HG03520 (cell line): ENCODE measurements at regions not wholly inside any gene's neighbourhood (a gene's known extent, or its start where the extent isn't known, plus 50 kb on each side); places are given as distances from the start of the nearest gene placed in this dataset.
"Not testable (repeated sequence)": the region's sequence is repeated elsewhere in the genome, so short reads cannot be mapped to it uniquely, and the experiment has no call there.

Experiments
- ATAC-seq: cut with Tn5 transposase; IDR thresholded peaks from one replicate; pipeline ENCODE4 v1.9.1; 2021; ENCODE audit warnings: mild to moderate bottlenecking, moderate library complexity; ENCODE audit not compliant: unreplicated experiment

DNA sequence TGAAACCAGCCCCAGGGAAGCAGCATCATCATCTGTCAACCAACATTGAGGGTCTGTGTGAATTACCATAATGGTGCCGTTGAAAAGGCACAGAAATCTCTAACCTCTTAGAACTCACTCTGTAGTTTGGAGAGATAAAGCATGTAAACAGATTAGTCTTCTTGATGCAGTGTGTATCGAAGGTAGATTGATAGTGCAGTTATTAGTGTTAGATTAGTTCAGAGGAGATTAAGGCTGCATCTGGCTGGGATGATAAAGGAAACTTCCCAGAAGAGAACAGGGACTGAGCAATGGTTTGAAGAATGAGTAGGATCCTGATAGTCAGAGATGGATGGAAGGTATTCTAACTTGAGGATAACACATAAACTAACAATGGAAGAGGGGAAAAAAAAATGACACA, 651.5 kb downstream of the TLE1 start:
- ATAC-seq = no peak

DNA sequence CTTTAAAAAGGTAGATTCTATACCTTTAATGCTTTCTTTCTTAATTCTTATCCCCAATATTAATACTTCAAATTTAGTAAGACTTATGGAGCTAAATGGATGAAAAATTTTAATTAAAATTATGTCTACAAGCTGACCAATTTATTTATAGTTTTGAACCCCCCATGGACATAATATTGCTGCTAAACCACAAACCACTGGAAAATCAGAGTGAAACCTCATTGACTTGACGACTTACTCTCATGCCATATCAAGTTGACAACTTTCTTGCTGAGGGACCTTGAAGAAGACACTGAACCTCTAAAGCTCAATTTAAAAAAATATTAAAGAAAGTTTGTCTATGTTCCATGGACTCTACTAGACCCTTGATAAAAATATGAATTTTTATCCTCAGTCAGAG, 653.7 kb downstream of the TLE1 start:
- no peak for ATAC-seq

DNA sequence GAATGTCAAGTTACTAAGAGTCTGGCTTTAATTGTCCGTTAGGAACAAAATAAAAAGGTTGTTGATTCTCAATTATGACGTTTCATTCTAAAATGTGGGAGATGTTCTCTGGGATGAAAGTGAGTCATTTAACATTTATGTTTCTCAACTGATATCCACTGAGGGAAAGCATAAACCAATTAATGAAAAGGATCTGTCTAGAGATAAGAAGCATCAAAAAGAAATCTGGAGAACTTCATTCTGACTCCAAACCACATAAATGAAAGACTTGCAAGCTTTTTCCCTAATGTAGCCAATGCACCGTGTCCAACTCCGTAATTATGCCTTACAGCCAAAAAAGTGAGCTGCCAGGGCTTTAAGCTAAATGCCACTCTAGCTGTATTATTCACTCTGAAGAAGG, 654.2 kb downstream of the TLE1 start:
- no peak for ATAC-seq

DNA sequence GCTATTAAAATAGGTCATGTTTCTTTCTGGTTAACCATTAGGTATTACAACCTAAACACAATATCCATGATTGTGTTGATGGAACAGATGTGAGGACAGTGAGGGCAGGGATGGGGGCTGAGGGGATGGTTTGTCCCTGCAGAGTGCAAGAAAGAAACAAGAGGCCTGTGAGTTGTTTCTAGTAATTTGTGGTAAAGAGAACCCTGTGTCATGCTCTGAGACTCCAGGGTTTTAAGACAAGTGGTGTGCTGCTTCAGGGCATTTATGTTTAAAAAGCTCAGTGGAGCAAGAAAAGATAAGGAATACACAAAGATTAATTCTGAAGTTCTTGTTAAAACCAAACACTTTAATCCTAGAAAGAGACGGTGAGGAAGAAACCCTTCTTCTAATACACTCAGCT, 656.5 kb downstream of the TLE1 start:
- no peak for ATAC-seq

DNA sequence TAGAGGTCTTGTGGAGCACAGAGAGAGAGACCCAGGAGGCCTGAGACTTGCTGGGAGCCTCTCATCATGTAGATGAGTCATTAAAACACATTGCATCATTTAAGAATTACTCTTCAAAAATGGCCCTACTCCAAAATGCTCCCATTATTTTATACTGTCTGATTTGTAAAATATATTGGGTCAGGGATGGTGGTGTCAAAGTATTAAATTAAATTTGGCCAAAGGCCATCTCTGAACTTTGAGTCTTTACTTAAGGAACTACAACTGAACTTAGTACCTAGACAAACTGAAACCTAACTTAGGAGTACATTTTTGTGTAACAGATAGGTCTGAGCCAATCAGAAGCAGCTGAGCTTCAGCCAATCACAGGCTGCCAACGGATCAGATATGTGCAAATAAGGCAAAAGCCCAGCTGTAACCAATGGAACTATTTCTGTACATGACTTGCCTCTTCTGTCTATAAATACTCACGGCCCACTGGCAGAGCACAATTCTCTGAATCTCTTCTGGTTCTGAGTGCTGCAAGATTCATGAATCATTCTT, 657.2 kb downstream of the TLE1 start:
- peak; percentile 55 for ATAC-seq

- ATAC-seq = peak; percentile 24
Measured at GRCh38 chr9:81031422-81032029, 657.8 kb downstream of the TLE1 start.

- ATAC-seq = no peak
Measured at GRCh38 chr9:81030027-81030426, 659.3 kb downstream of the TLE1 start.

- no peak for ATAC-seq
Measured at GRCh38 chr9:81028504-81028903, 660.8 kb downstream of the TLE1 start.

GRCh38 chr9:81022177-81022576, 667.2 kb downstream of the TLE1 start:
- no peak for ATAC-seq

GRCh38 chr9:81014945-81015344, 674.4 kb downstream of the TLE1 start:
- ATAC-seq = not testable (repeated sequence)

DNA sequence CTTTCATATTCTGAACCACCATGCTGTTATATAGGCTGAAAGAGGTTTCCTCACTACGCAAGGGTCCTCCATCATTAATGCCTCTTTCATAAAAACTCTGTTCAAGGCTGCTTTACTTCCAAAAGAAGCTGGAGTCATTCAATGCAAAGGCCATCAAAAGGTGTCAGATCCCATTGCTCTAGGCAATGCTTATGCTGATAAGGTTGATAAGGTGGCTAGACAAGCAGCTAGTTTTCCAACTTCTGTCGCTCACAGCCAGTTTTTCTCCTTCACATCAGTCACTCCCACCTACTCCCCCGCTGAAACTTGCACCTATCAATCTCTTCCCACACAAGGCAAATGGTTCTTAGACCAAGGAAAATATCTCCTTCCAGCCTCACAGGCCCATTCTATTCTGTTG, 676.2 kb downstream of the TLE1 start:
- not testable (repeated sequence) for ATAC-seq

GRCh38 chr9:81002906-81003305, 686.4 kb downstream of the TLE1 start:
- no peak for ATAC-seq

- no peak for ATAC-seq
Measured at GRCh38 chr9:81002242-81002641, 687.1 kb downstream of the TLE1 start.

GRCh38 chr9:80995759-80996158, 693.6 kb downstream of the TLE1 start:
- ATAC-seq = no peak

GRCh38 chr9:80994892-80995291, 694.5 kb downstream of the TLE1 start:
- no peak for ATAC-seq

GRCh38 chr9:80985595-80985994, 703.8 kb downstream of the TLE1 start:
- ATAC-seq = not testable (repeated sequence)

GRCh38 chr9:80976403-80976802, 712.9 kb downstream of the TLE1 start:
- no peak for ATAC-seq

DNA sequence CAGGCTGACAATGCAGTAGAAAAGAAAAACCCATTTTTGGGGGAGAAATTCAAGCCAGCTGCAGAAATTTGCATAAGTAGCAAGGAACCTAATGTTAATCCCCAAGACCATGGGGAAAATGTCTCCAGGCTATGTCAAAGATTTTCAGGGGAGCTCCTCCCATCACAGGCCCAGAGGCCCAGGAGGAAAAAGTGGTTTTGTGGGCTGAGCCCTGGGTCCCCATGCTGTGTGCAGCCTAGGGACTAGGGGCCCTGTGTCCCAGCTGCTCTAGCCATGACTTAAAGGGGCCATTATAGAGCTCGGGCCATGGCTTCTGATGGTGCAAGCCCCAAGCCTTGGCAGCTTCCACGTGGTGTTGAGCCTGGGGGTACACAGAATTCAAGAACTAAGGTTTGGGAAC, 719.0 kb downstream of the TLE1 start:
- ATAC-seq = not testable (repeated sequence)

- ATAC-seq = no peak
Measured at GRCh38 chr9:80968611-80969010, 720.7 kb downstream of the TLE1 start.

GRCh38 chr9:80964914-80965313, 724.4 kb downstream of the TLE1 start:
- ATAC-seq = no peak

DNA sequence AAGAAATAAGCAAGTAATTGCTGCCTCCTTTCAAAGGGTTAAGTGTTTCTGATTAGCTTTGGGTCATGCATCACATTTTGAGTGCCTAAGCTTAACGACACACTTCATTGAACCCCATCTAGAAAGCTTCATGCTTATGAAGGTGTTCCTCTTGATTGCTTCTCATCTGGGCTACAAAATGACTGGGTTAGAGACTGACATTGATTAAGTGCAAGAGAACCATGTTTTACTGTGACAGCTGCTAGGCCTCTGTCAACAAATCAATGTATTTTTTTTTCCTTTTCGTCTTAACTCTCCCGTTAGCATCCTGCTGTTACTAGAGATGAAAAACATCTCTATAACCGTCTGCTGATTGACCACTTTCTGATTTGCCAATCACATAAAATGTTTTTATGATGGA, 725.0 kb downstream of the TLE1 start:
- no peak for ATAC-seq

DNA sequence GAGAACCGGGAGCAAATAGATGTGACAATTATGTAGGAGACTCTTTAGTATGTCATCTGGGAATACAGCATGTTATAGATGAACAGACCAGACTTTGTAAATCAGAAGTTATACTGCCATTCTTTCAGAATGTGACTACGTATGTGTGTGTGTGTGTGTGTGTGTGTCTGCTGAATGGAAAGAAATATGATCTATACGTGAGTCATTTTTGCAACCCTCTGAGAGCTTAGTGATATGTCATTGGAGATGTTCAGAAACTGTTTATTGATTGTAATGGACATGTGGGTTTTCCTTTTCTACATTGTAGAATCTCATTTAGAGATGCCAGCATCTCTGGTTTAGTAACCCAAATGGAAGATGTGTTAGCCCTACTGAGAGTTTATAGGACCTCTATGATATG, 731.5 kb downstream of the TLE1 start:
- no peak for ATAC-seq

- no peak for ATAC-seq
Measured at GRCh38 chr9:80954521-80954920, 734.8 kb downstream of the TLE1 start.
